ENCODE measurements at regions not wholly inside any gene's neighbourhood (a gene's known extent, or its start where the extent isn't known, plus 50 kb on each side); places are given as distances from the start of the nearest gene placed in this dataset.

- H3K9me3 ChIP-seq (replicated peaks; ENCODE audit: control insufficient read depth, insufficient read depth, low read length) = peaks cover 4% of the 10 kb centered on the region
- H3K9me1 ChIP-seq (replicated peaks; ENCODE audit: control insufficient read depth, extremely low read depth, insufficient read depth, low read length) = no peaks in the 10 kb centered on the region
- no TSS peak for BruUV-seq (replicated peaks)
- H3K4me2 ChIP-seq (ENCODE audit: insufficient read depth, low read length) = no peak overlapping the region
- no peak overlapping the region for H3K4me3 ChIP-seq (replicated peaks in 1 of 3; ENCODE audit: insufficient read depth in 1 of 3, low read depth in 1 of 3, low read length in 3 of 3)
- H3K27ac ChIP-seq (ENCODE audit: insufficient read depth, low read depth, low read length) = no peak overlapping the region
- no peaks in the 10 kb centered on the region for H3K36me3 ChIP-seq (ENCODE audit: control insufficient read depth in 2 of 2, extremely low read depth in 1 of 2, insufficient read depth in 2 of 2, low read length in 2 of 2)
- dilution Hi-C loops (cut with MboI; ENCODE audit: extremely low pct_ligation_motif_present, low sequenced_read_pairs) = no loop called here
- no peak overlapping the region for H2AFZ ChIP-seq (ENCODE audit: low read depth, low read length)
- H4K20me1 ChIP-seq (replicated peaks; ENCODE audit: control insufficient read depth, extremely low read depth, insufficient read depth, low read length) = no peaks in the 10 kb centered on the region
- TF ChIP-seq MYC (IDR thresholded peaks at IDR 0.05; ENCODE audit: low read depth, low read length) (no peak), POLR2AphosphoS5 (IDR thresholded peaks at IDR 0.05; ENCODE audit: insufficient read depth, low read depth, low read length) (no peak), EZH2 (IDR thresholded peaks at IDR 0.05; ENCODE audit: borderline replicate concordance, low read depth, low read length, severe bottlenecking) (no peak), CTCF (IDR thresholded peaks at IDR 0.05; ENCODE audit: extremely low read depth in 1 of 2, insufficient read depth in 1 of 2, low read depth in 1 of 2, low read length in 2 of 2) (no peak), JUN (IDR thresholded peaks at IDR 0.05; ENCODE audit: borderline replicate concordance, insufficient read depth, insufficient read length, low read depth) (no peak), MAX (IDR thresholded peaks at IDR 0.05; ENCODE audit: insufficient read depth, insufficient read length) (no peak), POLR2A (IDR thresholded peaks at IDR 0.05; ENCODE audit: low read depth, low read length) (no peak), FOS (IDR thresholded peaks at IDR 0.05; ENCODE audit: borderline replicate concordance, insufficient read depth, low read length) (no peak), GATA2 (IDR thresholded peaks at IDR 0.05; ENCODE audit: insufficient read depth, insufficient read length, low read depth, low read length) (no peak)
- no peak for DNase-seq (ENCODE audit: low read depth, low spot score)
- CTCF ChIA-PET = no interaction called here
- intact Hi-C loops (cut with micrococcal nuclease) = no loop called here
- POLR2A ChIA-PET = no interaction called here
- no peak for FAIRE-seq
- H3K27me3 ChIP-seq (ENCODE audit: control insufficient read depth in 2 of 2, insufficient read depth in 2 of 2, low read length in 2 of 2) = no peaks in the 10 kb centered on the region
- H3K4me1 ChIP-seq (ENCODE audit: control insufficient read depth, extremely low read depth, insufficient read depth, low read length) = no peaks in the 10 kb centered on the region
- H3K79me2 ChIP-seq (ENCODE audit: control insufficient read depth, insufficient read depth, low read length) = no peaks in the 10 kb centered on the region
- no peak overlapping the region for H3K9ac ChIP-seq (replicated peaks; ENCODE audit: extremely low read depth, insufficient read depth, low read length)
Observed at GRCh38 chr10:131621784-131622624, 278.8 kb upstream of the PPP2R2D start.
